Cardiac muscle cell (in vitro differentiated cells and primary cell): ENCODE measurements at regions not wholly inside any gene's neighbourhood (a gene's known extent, or its start where the extent isn't known, plus 50 kb on each side); places are given as distances from the start of the nearest gene placed in this dataset.

Source experiments
- DNase-seq, 2 donors: peaks; one replicate each; pipeline versions ENCODE4 v3.0.0 to v3.0.0-alpha.2; 2010 to 2017; ENCODE audit warnings: low read depth in 1 of 2, low spot score in 1 of 2
- H3K27ac ChIP-seq: fragments of 200-600 bp; sonication (generic); 2 replicates; pipeline ENCODE4 v1.5.1; 2016
- H3K27me3 ChIP-seq: fragments of 200-600 bp; sonication (generic); 2 replicates; pipeline ENCODE4 v1.6.0; 2016; ENCODE audit warnings: control low read depth
- H3K36me3 ChIP-seq: fragments of 200-600 bp; sonication (generic); 2 replicates; pipeline ENCODE4 v1.5.1; 2016; ENCODE audit warnings: control low read depth
- H3K4me1 ChIP-seq: fragments of 200-600 bp; sonication (generic); 2 replicates; pipeline ENCODE4 v1.8.1; 2017; ENCODE audit warnings: low read depth, mild to moderate bottlenecking, mixed run types
- H3K4me3 ChIP-seq: fragments of 200-600 bp; sonication (generic); 2 replicates; pipeline ENCODE4 v1.5.1; 2016; ENCODE audit warnings: mild to moderate bottlenecking
- H3K9me3 ChIP-seq: fragments of 200-600 bp; sonication (generic); 2 replicates; pipeline ENCODE4 v1.5.1; 2017; ENCODE audit warnings: low read depth, mild to moderate bottlenecking, control low read depth
- CTCF ChIP-seq: IDR thresholded peaks from 2 replicates; pipeline ENCODE4 v1.5.1; 2012; ENCODE audit warnings: low read depth, mild to moderate bottlenecking, low read length

GRCh38 chr10:56836659-56837058 lies 475.6 kb upstream of the ZWINT start:
- no peak for TF ChIP-seq CTCF
- Histone ChIP-seq H3K27ac (no peak overlapping the region), H3K27me3 (no peaks in the 10 kb centered on the region)

GRCh38 chr10:56831681-56832080 lies 470.6 kb upstream of the ZWINT start:
- H3K27me3 ChIP-seq = no peaks in the 10 kb centered on the region

More at GRCh38 chr10:56836659-56837058, 475.6 kb upstream of the ZWINT start:
- Histone ChIP-seq H3K9me3 (no peaks in the 10 kb centered on the region), H3K4me1 (peaks cover 14% of the 10 kb centered on the region), H3K4me3 (no peak overlapping the region), H3K36me3 (no peaks in the 10 kb centered on the region)
- DNase-seq = no peak

GRCh38 chr10:56823849-56824248 lies 462.8 kb upstream of the ZWINT start:
- no peak for DNase-seq
- no peaks in the 10 kb centered on the region for H3K9me3 ChIP-seq
- no peak overlapping the region for H3K4me3 ChIP-seq
- no peak for TF ChIP-seq CTCF
- H3K4me1 ChIP-seq = no peaks in the 10 kb centered on the region
- H3K27me3 ChIP-seq = no peaks in the 10 kb centered on the region
- no peak overlapping the region for H3K27ac ChIP-seq
- no peaks in the 10 kb centered on the region for H3K36me3 ChIP-seq

More at GRCh38 chr10:56831681-56832080, 470.6 kb upstream of the ZWINT start:
- DNase-seq = no peak
- H3K27ac ChIP-seq = no peak overlapping the region
- no peak overlapping the region for H3K4me3 ChIP-seq
- peaks cover 4% of the 10 kb centered on the region for H3K4me1 ChIP-seq
- H3K9me3 ChIP-seq = no peaks in the 10 kb centered on the region
- no peak for TF ChIP-seq CTCF
- no peaks in the 10 kb centered on the region for H3K36me3 ChIP-seq

GRCh38 chr10:56805022-56805421 lies 444.0 kb upstream of the ZWINT start:
- no peak for DNase-seq
- TF ChIP-seq CTCF = no peak
- Histone ChIP-seq H3K9me3 (no peaks in the 10 kb centered on the region), H3K27me3 (no peaks in the 10 kb centered on the region), H3K4me3 (no peak overlapping the region), H3K27ac (no peak overlapping the region), H3K4me1 (no peaks in the 10 kb centered on the region), H3K36me3 (no peaks in the 10 kb centered on the region)

GRCh38 chr10:56785292-56785691 lies 424.2 kb upstream of the ZWINT start:
- no peaks in the 10 kb centered on the region for H3K36me3 ChIP-seq
- DNase-seq = no peak
- no peaks in the 10 kb centered on the region for H3K4me1 ChIP-seq
- H3K27ac ChIP-seq = no peak overlapping the region
- no peaks in the 10 kb centered on the region for H3K27me3 ChIP-seq
- H3K9me3 ChIP-seq = no peaks in the 10 kb centered on the region
- TF ChIP-seq CTCF = no peak
- H3K4me3 ChIP-seq = no peak overlapping the region

GRCh38 chr10:56782503-56782902 lies 421.4 kb upstream of the ZWINT start:
- Histone ChIP-seq H3K4me3 (no peak overlapping the region), H3K27ac (no peak overlapping the region), H3K4me1 (no peaks in the 10 kb centered on the region), H3K36me3 (no peaks in the 10 kb centered on the region), H3K27me3 (no peaks in the 10 kb centered on the region), H3K9me3 (no peaks in the 10 kb centered on the region)
- no peak for TF ChIP-seq CTCF
- DNase-seq = peak in 1 of 2 donors; percentile 1
